ENCODE measurements at regions not wholly inside any gene's neighbourhood (a gene's known extent, or its start where the extent isn't known, plus 50 kb on each side); places are given as distances from the start of the nearest gene placed in this dataset.

- TF ChIP-seq CTCF (IDR thresholded peaks at IDR 0.05), result no peak
- H3K27me3 Mint-ChIP-seq (ENCODE audit: insufficient read depth), result peaks cover 2% of the 10 kb centered on the region; the same call in 1 of the 2 replicates
- no peak for DNase-seq
Observed at GRCh38 chr5:19247302-19247701, 740.7 kb downstream of the CDH18 start.

GRCh38 chr5:19256036-19256435 is 732.0 kb downstream of the CDH18 start:
- Mint-ChIP-seq H3K27me3 (ENCODE audit: insufficient read depth) (no peaks in the 10 kb centered on the region), H3K4me3 (no peak overlapping the region), H3K4me1 (ENCODE audit: low read depth) (no peaks in the 10 kb centered on the region), H3K36me3 (ENCODE audit: low read depth) (no peaks in the 10 kb centered on the region; the same call in 1 of the 2 replicates), H3K9me3 (peaks cover 41% of the 10 kb centered on the region), H3K27ac (no peak overlapping the region)
- DNase-seq, result no peak
- TF ChIP-seq CTCF (IDR thresholded peaks at IDR 0.05), result no peak

More at GRCh38 chr5:19247302-19247701, 740.7 kb downstream of the CDH18 start:
- no peaks in the 10 kb centered on the region for H3K36me3 Mint-ChIP-seq (ENCODE audit: low read depth)
- H3K27ac Mint-ChIP-seq, result no peak overlapping the region
- H3K4me1 Mint-ChIP-seq (ENCODE audit: low read depth), result no peaks in the 10 kb centered on the region
- H3K9me3 Mint-ChIP-seq, result peaks cover 36% of the 10 kb centered on the region
- H3K4me3 Mint-ChIP-seq, result no peak overlapping the region

- no peak for DNase-seq
- TF ChIP-seq CTCF (IDR thresholded peaks at IDR 0.05), result no peak
- Mint-ChIP-seq H3K9me3 (peaks cover 44% of the 10 kb centered on the region), H3K27ac (no peak overlapping the region), H3K4me3 (no peak overlapping the region), H3K27me3 (ENCODE audit: insufficient read depth) (no peaks in the 10 kb centered on the region), H3K36me3 (ENCODE audit: low read depth) (0 out of 2 replicates have a peak, but pooled peaks cover 6% of the 10 kb centered on the region), H3K4me1 (ENCODE audit: low read depth) (no peaks in the 10 kb centered on the region)
Observed at GRCh38 chr5:19258686-19259085, 729.3 kb downstream of the CDH18 start.

GRCh38 chr5:19261879-19262278 is 726.1 kb downstream of the CDH18 start:
- Mint-ChIP-seq H3K36me3 (ENCODE audit: low read depth) (0 out of 2 replicates have a peak, but pooled peaks cover 6% of the 10 kb centered on the region), H3K27me3 (ENCODE audit: insufficient read depth) (no peaks in the 10 kb centered on the region), H3K27ac (no peak overlapping the region), H3K4me3 (no peak overlapping the region), H3K4me1 (ENCODE audit: low read depth) (no peaks in the 10 kb centered on the region), H3K9me3 (peaks cover 55% of the 10 kb centered on the region)
- TF ChIP-seq CTCF (IDR thresholded peaks at IDR 0.05), result no peak
- no peak for DNase-seq

GRCh38 chr5:19264821-19265220 is 723.2 kb downstream of the CDH18 start:
- TF ChIP-seq CTCF (IDR thresholded peaks at IDR 0.05), result no peak
- H3K4me1 Mint-ChIP-seq (ENCODE audit: low read depth), result no peaks in the 10 kb centered on the region
- H3K36me3 Mint-ChIP-seq (ENCODE audit: low read depth), result 0 out of 2 replicates have a peak, but pooled peaks cover 6% of the 10 kb centered on the region
- H3K27ac Mint-ChIP-seq, result no peak overlapping the region
- H3K27me3 Mint-ChIP-seq (ENCODE audit: insufficient read depth), result no peaks in the 10 kb centered on the region
- H3K9me3 Mint-ChIP-seq, result peaks cover 48% of the 10 kb centered on the region
- DNase-seq, result no peak
- H3K4me3 Mint-ChIP-seq, result no peak overlapping the region

GRCh38 chr5:19266791-19267190 is 721.2 kb downstream of the CDH18 start:
- Mint-ChIP-seq H3K27me3 (ENCODE audit: insufficient read depth) (no peaks in the 10 kb centered on the region), H3K4me1 (ENCODE audit: low read depth) (no peaks in the 10 kb centered on the region), H3K9me3 (peaks cover 40% of the 10 kb centered on the region), H3K36me3 (ENCODE audit: low read depth) (0 out of 2 replicates have a peak, but pooled peaks cover 5% of the 10 kb centered on the region), H3K4me3 (no peak overlapping the region), H3K27ac (no peak overlapping the region)
- no peak for DNase-seq
- no peak for TF ChIP-seq CTCF (IDR thresholded peaks at IDR 0.05)
